ENCODE measurements at regions not wholly inside any gene's neighbourhood (a gene's known extent, or its start where the extent isn't known, plus 50 kb on each side); places are given as distances from the start of the nearest gene placed in this dataset.

GRCh38 chr6:165782134-165782533 is 119.1 kb upstream of the PDE10A start:
- H3K36me3 ChIP-seq = no peaks in the 10 kb centered on the region
- no peaks in the 10 kb centered on the region for H3K9me3 ChIP-seq (ENCODE audit: low read depth)
- no peak for DNase-seq (ENCODE audit: low read depth in 1 of 2, low spot score in 1 of 2)
- no peaks in the 10 kb centered on the region for H3K4me1 ChIP-seq (ENCODE audit: low read depth)
- no peak overlapping the region for H3K27ac ChIP-seq
- peaks cover 5% of the 10 kb centered on the region for H3K27me3 ChIP-seq
- TF ChIP-seq CTCF (IDR thresholded peaks at IDR 0.05; ENCODE audit: low read depth, low read length) = no peak
- no peak overlapping the region for H3K4me3 ChIP-seq

GRCh38 chr6:165777680-165778079 is 114.6 kb upstream of the PDE10A start:
- DNase-seq (ENCODE audit: low read depth in 1 of 2, low spot score in 1 of 2) = no peak
- TF ChIP-seq CTCF (IDR thresholded peaks at IDR 0.05; ENCODE audit: low read depth, low read length) = peak; percentile 14
- no peaks in the 10 kb centered on the region for H3K9me3 ChIP-seq (ENCODE audit: low read depth)
- peaks cover 12% of the 10 kb centered on the region for H3K4me1 ChIP-seq (ENCODE audit: low read depth)
- H3K36me3 ChIP-seq = no peaks in the 10 kb centered on the region
- peaks cover 9% of the 10 kb centered on the region for H3K27me3 ChIP-seq
- H3K27ac ChIP-seq = no peak overlapping the region
- H3K4me3 ChIP-seq = no peak overlapping the region

- Histone ChIP-seq H3K27ac (no peak overlapping the region), H3K36me3 (no peaks in the 10 kb centered on the region), H3K27me3 (peaks cover 6% of the 10 kb centered on the region), H3K9me3 (ENCODE audit: low read depth) (no peaks in the 10 kb centered on the region), H3K4me3 (no peak overlapping the region), H3K4me1 (ENCODE audit: low read depth) (peaks cover 12% of the 10 kb centered on the region)
- no peak for DNase-seq (ENCODE audit: low read depth in 1 of 2, low spot score in 1 of 2)
- no peak for TF ChIP-seq CTCF (IDR thresholded peaks at IDR 0.05; ENCODE audit: low read depth, low read length)
Observed at GRCh38 chr6:165776691-165777090, 113.7 kb upstream of the PDE10A start.

GRCh38 chr6:165775721-165776120 is 112.7 kb upstream of the PDE10A start:
- no peaks in the 10 kb centered on the region for H3K9me3 ChIP-seq (ENCODE audit: low read depth)
- no peaks in the 10 kb centered on the region for H3K36me3 ChIP-seq
- no peak for TF ChIP-seq CTCF (IDR thresholded peaks at IDR 0.05; ENCODE audit: low read depth, low read length)
- H3K27ac ChIP-seq = no peak overlapping the region
- no peak overlapping the region for H3K4me3 ChIP-seq
- peaks cover 12% of the 10 kb centered on the region for H3K4me1 ChIP-seq (ENCODE audit: low read depth)
- peaks cover 6% of the 10 kb centered on the region for H3K27me3 ChIP-seq
- no peak for DNase-seq (ENCODE audit: low read depth in 1 of 2, low spot score in 1 of 2)

GRCh38 chr6:165774903-165775601 is 112.0 kb upstream of the PDE10A start:
- Histone ChIP-seq H3K9me3 (ENCODE audit: low read depth) (no peaks in the 10 kb centered on the region), H3K36me3 (no peaks in the 10 kb centered on the region), H3K27ac (peak overlapping the region; percentile 52), H3K4me1 (ENCODE audit: low read depth) (peaks cover 12% of the 10 kb centered on the region), H3K4me3 (no peak overlapping the region), H3K27me3 (peaks cover 6% of the 10 kb centered on the region)
- DNase-seq (ENCODE audit: low read depth in 1 of 2, low spot score in 1 of 2) = peak; percentile 58 to 66
- no peak for TF ChIP-seq CTCF (IDR thresholded peaks at IDR 0.05; ENCODE audit: low read depth, low read length)
